HG02938 (cell line): ENCODE measurements at regions not wholly inside any gene's neighbourhood (a gene's known extent, or its start where the extent isn't known, plus 50 kb on each side); places are given as distances from the start of the nearest gene placed in this dataset.

Experiments
- ATAC-seq: cut with Tn5 transposase; IDR thresholded peaks from one replicate; pipeline ENCODE4 v1.9.1; 2021; ENCODE audit warnings: mild to moderate bottlenecking, moderate library complexity; ENCODE audit not compliant: unreplicated experiment

- ATAC-seq, result no peak
Observed at GRCh38 chr11:115767047-115767802, 263.0 kb upstream of the CADM1 start.

- no peak for ATAC-seq
Observed at GRCh38 chr11:115766561-115766960, 262.3 kb upstream of the CADM1 start.

GRCh38 chr11:115765803-115766239, 261.6 kb upstream of the CADM1 start:
- no peak for ATAC-seq

- no peak for ATAC-seq
Observed at GRCh38 chr11:115764176-115764575, 260.0 kb upstream of the CADM1 start.

GRCh38 chr11:115761817-115762216, 257.6 kb upstream of the CADM1 start:
- no peak for ATAC-seq

GRCh38 chr11:115761348-115761747, 257.1 kb upstream of the CADM1 start:
- no peak for ATAC-seq

- ATAC-seq, result no peak
Observed at GRCh38 chr11:115760461-115761320, 256.5 kb upstream of the CADM1 start.

GRCh38 chr11:115759622-115760460, 255.6 kb upstream of the CADM1 start:
- no peak for ATAC-seq

GRCh38 chr11:115758011-115758410, 253.8 kb upstream of the CADM1 start:
- no peak for ATAC-seq

- no peak for ATAC-seq
Observed at GRCh38 chr11:115751243-115752015, 247.2 kb upstream of the CADM1 start.

- no peak for ATAC-seq
Observed at GRCh38 chr11:115745610-115746512, 241.6 kb upstream of the CADM1 start.

GRCh38 chr11:115745066-115745465, 240.9 kb upstream of the CADM1 start:
- no peak for ATAC-seq

GRCh38 chr11:115743719-115744118, 239.5 kb upstream of the CADM1 start:
- no peak for ATAC-seq

- ATAC-seq, result no peak
Observed at GRCh38 chr11:115741376-115742107, 237.3 kb upstream of the CADM1 start.

- ATAC-seq, result no peak
Observed at GRCh38 chr11:115740324-115740723, 236.1 kb upstream of the CADM1 start.

- no peak for ATAC-seq
Observed at GRCh38 chr11:115739878-115740277, 235.7 kb upstream of the CADM1 start.

- ATAC-seq, result no peak
Observed at GRCh38 chr11:115739146-115739545, 234.9 kb upstream of the CADM1 start.

GRCh38 chr11:115737875-115738274, 233.7 kb upstream of the CADM1 start:
- ATAC-seq, result no peak

GRCh38 chr11:115736146-115736545, 231.9 kb upstream of the CADM1 start:
- ATAC-seq, result no peak
